HPDE6-E6E7 (cell line): ENCODE measurements at regions not wholly inside any gene's neighbourhood (a gene's known extent, or its start where the extent isn't known, plus 50 kb on each side); places are given as distances from the start of the nearest gene placed in this dataset.

Experiments
- DNase-seq: peaks from one replicate; pipeline ENCODE4 v3.0.0; 2011; ENCODE audit warnings: missing footprints; ENCODE audit errors: extremely low spot score

DNA sequence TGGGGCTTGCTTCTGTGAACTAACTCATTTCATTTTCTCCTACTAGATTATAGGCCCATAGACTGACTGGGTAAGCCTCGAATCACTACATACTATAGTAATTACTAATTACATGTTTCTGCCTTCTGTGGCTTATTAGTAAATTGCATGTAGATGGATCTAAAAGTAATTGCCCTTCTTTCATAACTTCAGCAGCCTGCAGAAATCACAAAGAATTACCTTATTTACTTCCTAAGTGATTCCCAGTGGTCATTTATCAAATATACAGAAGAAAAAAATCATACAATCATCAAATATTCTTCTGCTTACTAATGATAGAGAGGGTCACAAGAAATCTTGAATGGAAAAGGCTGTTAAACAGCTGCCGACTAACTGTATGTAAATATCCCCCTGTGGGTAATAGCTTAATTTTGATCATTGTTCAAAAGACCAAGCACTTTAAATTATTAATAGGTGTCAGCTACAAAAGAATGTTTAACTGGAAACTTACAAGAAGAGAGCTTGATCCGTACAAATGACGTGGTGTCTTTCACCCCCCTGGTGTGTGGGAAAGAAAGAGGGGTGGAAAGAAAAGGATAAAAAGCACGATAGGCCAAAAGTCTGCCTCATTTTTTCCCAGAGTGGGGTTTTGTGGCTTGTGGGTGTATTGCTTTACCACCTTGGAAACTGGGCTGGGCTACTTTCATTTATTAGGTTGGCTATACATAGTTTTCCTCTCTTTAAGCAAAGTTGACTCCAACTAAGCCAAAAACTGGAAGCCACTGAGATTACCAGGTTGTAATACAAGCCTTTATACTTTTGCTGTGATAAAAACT lies 361.8 kb upstream of the ZMIZ1 start:
- no peak for DNase-seq

DNA sequence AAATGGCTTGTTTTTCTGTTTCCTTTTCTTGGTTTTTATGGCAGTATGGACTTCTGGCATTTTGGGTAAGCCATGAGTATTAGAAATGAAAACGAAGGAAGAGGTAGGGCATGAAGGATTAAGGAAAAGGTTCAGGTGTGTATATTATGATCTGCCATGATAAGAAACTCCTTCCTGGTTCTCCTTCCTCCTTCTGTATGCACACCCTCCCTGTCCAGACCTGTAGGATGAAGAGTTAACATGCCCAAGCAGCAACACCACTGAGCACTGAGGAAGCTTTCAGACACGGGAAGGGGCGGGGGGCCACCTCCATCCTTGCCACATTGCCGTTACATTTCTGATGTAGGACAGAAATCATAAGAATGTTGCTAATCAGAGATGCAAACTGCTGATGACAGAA lies 361.0 kb upstream of the ZMIZ1 start:
- DNase-seq: no peak

DNA sequence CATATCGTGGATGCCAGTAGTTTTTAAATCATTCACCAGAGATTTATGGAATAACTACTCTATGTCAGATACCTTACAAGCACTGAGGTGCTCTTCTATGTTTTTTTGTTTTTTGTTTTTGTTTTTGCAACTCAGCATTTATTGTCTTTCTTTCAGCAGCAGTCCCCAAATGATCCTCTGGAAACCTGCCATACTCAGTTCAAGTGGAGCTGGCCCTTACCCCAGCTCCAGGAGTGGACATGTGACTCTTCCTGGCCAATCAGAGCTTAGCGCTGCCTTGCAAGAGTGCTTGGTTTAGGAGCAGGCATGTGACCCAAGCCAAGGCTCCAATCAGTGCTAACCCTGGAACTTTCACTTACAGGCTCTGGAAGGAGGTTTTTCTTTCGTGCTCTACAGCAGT lies 356.6 kb upstream of the ZMIZ1 start:
- no peak for DNase-seq

DNA sequence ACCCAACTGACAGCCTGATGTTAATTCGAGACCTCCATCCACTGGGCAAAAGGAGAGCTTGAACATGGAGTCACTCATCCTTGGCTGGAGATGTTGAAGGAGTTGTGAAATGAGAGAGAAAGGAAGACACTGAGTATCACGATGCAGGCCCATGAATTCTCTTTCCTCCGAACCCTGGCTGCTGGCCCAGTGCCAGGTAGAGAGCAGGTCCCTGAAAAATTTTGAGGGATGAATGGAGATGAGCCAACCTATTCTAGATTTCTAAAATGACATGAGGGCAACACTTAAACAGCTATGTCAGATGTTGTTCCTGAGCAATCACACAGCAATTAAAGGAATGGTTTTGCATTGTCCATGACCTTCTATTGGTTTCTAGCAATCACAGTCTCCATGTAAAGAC lies 355.1 kb upstream of the ZMIZ1 start:
- no peak for DNase-seq

DNA sequence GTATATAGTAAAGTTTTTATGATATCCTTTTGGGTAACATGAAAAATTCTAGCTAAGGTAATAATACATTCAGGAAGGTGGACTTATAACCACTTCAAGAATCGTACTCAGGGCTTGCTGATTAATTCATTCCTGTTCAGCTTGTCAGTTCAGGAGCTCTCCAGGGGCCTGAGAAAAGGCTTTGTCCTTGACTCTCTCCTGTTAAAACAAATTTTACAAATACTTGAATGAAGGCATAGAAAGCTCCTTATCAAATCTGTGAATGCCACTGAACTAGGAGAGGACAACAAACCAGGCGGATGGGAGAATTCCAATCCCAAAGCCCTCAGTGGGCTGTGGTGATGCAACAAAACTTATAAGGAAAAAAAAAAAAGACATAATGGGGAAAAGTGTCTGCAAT lies 354.5 kb upstream of the ZMIZ1 start:
- DNase-seq: no peak

DNA sequence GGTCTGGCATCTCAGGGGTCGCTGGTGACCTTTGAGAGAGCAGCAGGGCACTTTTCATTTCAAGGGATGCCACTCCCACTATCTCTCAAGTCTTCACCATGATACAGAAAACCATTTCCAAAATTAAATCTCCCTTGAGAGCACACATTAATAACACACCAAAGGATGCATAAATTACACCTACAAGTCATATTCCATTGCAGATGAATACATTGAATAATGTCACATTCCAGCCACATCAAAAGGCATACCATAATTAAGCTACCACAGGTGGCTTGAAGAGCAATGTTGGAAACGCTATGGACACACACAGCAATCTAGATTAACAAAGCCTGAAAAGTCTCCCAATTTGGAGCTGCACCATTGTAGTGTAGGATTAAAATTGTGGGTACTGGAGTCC lies 353.3 kb upstream of the ZMIZ1 start:
- no peak for DNase-seq

DNA sequence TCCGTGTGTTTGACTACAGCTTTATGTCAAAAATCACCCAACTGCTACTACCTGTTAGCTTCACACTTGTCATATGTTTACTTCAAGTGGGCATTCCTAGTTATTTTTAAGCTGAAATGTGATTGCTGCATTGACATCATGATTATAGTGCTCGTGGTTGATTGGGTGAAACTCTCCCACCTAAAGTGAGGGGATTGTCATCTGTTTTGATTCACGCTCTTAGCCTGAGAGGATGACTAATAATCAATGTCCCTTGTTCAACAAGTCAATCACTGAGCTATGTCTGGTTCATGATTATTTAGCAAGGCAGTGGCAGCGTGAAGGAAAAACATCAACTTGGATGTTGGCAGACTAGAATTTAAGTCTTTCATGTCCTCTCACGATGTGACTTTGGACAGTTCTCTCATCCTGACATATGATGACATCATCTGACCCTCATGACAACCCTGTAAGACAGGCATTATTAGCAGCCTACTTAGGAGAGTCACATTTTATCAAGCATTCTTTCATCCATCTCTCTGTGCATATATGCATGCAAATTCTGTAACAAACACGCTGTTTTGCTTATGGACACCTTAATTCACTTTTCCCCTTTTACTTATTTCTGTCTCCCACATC lies 352.6 kb upstream of the ZMIZ1 start:
- no peak for DNase-seq

DNA sequence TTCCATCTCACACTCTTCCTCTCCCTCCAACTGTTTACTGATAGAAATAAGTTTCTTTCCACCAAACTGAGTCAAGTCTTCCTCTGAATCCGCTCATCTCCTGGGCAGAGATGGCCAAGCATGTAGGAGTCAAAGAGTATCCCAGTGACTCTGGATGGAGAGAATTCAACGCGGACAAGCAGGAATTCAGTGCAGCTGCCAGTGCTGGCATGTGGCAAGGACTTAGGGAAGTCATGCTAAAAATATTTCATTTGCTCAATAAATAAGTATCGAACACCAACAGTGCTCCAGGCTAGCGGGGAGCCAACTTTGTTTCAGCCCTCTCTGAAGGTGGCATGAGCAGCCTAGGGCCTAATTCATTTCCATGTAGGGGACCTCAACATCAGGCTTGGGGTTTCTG lies 351.6 kb upstream of the ZMIZ1 start:
- DNase-seq: no peak

DNA sequence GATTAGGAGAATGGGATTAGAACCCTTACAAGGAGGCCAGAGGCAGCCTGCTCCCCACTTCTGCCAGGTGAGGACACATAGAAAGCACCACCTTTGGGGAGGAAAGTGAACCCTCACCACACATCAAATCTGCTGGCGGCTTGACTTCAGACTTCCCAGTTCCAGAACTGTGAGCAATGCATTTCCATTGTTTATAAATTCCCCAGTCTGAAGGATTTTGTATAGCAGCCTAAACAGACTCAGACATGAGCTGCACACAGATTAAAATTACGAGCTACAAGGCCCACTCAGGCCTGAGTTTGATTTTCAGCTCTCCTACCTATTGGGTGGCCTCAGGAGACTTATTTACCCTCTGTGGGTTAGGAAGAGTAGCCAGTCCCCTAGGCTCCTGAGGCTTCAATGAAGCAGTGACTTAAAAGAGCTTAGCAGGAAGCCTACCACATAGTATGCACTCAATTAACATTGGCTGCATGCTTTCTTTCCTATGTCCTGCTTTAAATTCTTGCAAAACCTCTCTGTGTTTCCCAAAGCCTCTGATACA lies 350.7 kb upstream of the ZMIZ1 start:
- DNase-seq: no peak

DNA sequence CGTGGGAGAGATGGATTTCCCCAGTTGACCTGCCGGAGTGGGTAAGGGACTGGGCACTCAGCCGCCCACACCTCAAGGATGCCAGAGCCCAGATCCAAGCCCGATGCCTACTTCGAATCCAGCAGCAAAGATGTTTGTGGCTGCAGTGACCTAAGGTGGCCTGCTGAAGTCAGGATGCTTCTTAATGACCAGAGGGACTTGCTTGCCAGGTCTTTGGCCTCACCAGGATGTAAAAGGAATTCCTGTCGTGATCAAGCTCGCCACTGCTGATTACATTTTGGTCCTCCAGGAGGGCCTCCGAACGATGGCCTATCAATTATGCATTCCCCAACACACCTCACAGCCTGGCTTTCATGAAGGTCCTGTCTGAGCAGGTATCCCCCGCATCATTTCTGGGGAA lies 349.5 kb upstream of the ZMIZ1 start:
- DNase-seq: no peak

DNA sequence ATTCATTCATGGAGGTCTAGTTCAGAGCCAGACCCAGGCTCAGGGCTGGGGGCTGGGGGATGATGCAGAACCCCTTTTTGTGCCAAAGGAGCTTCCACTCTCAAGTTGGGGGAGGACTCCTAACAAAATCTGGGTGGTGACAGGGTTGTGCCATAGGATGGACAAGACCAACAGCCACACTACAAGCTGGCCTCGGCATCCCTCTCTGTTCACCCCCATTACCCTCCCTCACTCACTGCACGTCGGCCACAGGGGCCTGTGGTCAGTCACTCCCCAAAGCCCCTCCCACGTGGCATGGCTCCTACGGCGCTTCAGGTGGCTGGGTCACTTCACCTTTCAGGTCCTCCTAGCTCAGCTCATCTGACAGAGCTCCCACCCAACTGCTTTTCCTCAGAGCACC lies 348.7 kb upstream of the ZMIZ1 start:
- no peak for DNase-seq

DNA sequence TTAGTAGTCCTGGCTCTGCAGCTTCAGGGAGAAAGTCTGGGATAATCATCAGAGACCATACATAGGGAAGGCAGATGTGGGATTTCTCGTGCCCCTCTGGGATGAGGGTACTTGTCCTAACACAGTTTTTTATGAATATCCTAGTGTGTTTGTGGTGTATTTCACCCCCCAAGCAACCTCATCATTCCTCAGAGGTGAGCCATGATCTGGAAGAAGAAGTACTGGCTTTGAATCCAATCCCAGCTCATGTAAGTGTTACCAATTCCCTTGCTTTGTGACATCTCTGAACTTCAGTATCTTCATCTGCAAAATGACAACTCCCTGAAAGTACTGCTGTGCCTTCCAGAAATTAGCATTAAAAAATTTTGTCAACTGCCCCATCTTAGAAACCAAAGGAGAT lies 347.5 kb upstream of the ZMIZ1 start:
- no peak for DNase-seq

DNA sequence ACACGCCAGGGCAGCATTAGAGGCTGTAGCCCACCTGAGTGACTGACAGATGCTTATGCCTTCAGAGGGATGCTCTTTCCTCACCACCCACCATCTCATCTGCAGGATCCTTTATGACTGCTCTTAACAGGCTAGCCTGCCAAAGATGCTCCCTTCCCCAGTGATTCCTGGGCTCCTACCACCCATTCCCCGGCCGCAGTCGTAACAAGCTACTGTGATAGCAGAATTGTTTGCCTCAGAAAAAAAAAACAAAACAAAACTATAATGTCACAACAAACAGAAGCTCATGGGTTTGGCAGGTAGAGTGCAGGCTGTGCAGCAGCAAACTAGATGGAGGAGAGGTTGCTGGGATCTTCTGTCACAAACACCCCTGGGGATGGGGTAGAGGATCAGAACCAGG lies 343.9 kb upstream of the ZMIZ1 start:
- no peak for DNase-seq

DNA sequence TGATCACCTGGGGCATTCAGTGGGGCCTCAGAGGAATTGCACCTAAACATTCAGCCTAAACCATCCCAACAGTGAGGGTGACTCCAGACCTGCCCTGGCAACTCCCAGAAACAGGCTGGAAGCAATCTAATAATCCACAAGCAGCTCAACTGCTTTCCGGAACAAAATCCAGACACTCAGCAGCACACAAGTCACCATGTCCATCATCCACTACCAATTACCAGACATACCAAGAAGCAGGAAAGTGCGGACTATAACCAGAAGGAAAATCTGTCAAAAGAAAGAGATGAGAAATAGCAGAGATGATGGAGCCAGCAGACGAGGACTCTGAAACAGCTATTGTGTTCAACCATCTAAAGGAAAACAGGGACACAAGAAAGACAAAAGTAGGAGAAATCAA lies 342.6 kb upstream of the ZMIZ1 start:
- no peak for DNase-seq

DNA sequence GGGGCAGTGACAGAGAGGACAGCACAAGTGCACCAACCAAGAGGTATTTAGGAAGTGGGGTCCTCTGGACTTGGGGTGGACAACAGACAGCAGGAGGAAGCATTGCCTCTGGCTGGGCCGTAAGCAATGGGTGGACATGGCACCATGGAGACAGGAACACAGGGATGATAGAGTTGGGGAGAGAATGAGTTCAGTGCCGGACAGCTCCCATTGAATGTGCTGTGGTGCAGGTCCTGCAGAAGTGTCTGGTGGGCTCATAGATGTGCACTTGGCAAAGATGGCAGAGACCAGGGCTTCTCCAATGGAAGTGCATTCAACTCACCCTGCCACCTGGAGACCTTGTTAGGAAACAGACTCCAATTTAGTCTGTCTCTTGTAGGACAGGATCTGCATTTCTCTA lies 341.5 kb upstream of the ZMIZ1 start:
- DNase-seq: no peak

DNA sequence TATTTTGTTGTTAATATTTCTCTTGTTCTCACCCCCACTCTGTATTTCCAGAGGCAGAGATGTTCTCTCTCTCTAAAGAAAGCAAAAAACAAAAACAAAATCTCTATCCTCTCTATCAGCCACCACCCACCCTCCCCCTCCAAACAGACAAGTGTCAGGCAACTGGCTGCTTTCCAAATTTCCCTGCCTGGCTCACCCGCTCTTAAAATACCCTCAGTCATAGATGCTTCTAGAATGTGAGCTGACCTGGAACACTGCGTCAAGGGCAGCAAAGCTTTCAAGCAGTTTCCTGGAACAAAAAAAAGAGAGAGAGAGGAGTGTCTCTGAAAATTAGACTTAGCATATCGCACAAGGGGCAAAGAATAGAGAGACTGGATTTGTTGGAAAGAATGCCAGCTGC lies 341.0 kb upstream of the ZMIZ1 start:
- DNase-seq: no peak

DNA sequence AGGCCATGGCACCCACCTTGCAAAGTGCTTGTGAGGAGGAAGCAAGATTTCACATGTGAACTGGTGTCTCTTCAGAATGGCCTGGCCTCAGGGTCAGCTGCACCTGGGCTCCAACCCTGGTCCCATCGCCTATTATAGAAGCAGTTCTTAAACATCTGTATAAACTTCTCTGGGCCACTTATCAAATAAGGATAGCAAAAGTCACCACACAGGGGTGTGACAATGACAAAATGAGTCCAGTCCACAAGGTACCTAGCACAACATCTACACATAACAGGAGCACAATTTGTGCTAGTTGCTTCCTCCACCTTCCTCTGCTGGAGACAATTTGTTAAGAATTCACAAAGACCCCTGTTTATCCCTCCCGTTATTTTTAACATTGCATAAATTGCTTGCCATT lies 340.6 kb upstream of the ZMIZ1 start:
- DNase-seq: no peak

DNA sequence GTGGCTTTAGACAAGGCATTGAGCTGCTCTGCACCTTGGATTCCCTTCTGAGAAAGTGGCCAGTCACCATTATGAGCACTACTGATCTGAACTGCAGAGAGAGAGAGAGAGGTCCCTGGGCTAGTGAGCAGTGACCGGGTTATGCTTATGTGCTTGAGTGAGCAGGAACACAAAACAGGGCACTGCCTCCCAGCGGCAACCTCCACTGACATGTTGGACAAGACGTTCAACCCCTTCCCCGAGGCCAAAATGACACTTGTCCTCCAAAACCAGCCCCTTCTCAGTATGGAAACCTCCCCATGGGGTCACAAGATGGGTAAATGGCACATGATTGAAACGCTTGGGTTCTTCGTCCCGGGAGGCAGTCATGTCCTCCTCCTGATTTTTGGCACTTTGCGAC lies 339.4 kb upstream of the ZMIZ1 start:
- DNase-seq: no peak

DNA sequence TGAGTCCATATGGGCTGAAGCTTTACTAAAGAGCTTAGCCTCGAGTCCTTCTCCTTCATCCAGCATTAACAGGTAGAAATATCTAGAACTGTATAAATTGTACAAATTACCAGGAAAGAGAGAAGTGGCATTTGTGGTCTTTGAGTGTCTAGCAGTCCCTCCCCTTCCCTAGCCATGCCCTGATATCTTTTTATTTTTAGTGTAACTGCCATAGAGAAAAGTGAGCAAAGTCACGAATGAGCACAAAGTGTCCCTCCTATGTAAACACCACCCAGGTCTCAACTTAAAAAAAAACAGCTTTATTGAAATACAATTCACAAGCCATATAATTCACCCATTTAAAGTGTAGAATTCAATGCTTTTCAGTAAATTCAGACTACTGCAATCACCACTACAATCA lies 339.0 kb upstream of the ZMIZ1 start:
- DNase-seq: no peak

DNA sequence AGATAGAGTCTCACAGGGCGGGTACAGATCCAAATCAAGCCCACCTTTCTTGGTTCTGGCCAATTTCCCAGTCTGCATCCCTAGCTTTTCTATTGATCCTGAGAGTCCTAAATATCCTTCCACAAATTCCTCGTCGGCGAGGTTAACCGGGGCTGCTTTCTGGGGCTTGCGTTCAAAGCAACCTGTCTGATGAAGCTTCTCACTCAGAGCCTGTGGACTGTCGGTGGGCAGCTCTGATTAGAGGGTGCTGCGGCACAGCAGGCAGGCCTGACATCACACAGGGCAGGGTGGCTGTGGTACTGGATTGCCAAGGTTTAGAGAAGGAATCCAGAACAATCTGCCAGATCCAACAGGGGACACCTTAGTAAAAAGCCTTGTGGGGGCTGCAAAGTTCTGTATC lies 338.0 kb upstream of the ZMIZ1 start:
- no peak for DNase-seq

DNA sequence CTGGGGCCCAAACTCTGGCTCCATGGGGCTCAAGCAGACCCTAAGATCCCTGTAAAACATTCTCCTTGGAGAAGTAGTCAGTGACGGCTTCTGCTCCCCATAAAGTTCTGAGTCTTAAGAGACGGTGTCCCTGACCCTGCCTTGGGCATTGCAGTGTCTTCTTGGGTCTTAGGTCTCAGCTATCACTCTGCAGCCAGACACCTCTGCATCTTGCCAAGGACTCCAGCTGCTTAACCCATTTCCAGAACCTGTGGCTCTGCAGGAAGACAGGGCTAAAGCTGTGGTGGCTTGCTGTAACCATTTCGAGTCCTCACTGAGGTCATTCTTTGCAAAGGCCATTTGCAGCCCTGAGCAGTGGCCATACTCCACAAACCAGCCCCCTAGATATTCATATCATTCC lies 337.1 kb upstream of the ZMIZ1 start:
- no peak for DNase-seq

DNA sequence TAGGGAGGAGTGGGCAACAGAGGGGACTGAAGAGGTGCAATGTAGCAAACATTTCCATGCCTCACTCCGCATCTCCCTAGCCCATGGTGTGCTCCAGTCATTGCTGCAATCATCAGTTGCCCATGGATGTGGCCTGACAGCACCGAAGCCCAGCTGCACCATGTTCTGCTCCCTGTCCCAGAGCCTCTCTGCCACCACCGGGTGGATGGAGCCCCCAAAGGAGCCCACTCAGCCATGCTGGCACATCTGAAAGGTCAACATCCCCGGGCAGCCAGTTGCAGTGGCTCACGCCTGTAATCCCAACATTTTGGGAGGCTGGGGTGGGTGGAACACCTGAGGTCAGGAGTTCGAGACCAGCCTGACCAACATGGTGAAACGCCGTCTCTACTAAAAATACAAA lies 336.4 kb upstream of the ZMIZ1 start:
- DNase-seq: no peak

DNA sequence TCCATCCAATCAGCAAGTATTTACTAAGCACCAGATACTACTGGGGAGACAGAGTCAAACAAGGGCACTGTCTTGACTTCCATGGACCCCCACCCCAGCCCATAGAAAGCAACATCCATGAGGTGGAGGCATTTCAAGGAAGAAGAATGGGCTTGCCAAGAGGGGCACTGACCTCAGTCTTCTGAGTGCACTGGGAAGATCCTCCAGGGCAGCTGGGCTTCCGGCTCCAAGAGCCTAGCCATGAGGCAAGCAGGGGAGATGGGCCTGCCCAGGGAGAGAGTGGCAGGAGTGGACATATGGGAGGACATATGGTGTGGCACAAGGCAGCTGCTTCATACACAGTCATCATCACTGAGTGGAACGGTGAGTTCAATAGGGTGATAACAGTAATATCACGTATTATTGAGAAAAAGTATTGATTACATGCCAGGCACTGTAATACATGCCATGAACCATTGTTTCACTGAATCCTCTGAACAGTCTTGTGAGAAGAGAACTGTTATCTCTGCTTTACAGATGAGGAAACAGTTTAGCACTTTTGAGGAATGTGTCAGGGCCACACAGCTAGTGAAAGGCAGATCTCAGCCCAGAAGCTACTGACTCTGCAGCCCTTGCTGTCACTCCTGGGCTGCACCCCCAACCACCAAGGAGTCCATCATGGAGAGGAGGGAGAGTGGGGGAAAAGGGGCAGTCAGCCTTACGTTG lies 331.7 kb upstream of the ZMIZ1 start:
- no peak for DNase-seq
